GM10266 (cell line): ENCODE measurements at regions not wholly inside any gene's neighbourhood (a gene's known extent, or its start where the extent isn't known, plus 50 kb on each side); places are given as distances from the start of the nearest gene placed in this dataset.
"Not testable (repeated sequence)": the region's sequence is repeated elsewhere in the genome, so short reads cannot be mapped to it uniquely, and the experiment has no call there.

Experiments
- DNase-seq: peaks from one replicate; pipeline ENCODE4 v3.0.0; 2012; ENCODE audit errors: extremely low spot score
- CTCF ChIP-seq: IDR thresholded peaks from 2 replicates; pipeline ENCODE4 v1.5.1; 2012; ENCODE audit warnings: mild to moderate bottlenecking, low read depth; ENCODE audit not compliant: control insufficient read depth, insufficient read depth; ENCODE audit errors: missing control alignments

DNA sequence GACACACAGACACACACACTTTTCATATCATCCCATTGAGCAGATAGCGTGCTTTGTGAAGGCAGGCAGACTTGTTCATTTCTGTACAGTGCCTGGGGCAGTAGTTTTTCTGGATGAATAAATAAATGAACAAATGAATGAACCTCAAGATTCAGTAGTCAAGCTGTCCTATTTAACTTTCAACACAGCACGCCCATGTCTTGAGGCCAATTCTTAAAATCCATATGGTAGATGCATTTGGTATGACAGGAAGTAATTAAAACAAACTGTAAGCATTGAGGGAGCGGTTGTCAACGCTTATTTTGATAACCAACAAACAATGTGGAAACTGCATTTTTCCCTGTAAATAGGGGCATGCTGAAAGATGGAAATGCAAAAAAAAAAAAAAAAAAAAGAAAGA is 80.0 kb upstream of the BNC1 start:
- DNase-seq = no peak
- TF ChIP-seq CTCF = no peak

DNA sequence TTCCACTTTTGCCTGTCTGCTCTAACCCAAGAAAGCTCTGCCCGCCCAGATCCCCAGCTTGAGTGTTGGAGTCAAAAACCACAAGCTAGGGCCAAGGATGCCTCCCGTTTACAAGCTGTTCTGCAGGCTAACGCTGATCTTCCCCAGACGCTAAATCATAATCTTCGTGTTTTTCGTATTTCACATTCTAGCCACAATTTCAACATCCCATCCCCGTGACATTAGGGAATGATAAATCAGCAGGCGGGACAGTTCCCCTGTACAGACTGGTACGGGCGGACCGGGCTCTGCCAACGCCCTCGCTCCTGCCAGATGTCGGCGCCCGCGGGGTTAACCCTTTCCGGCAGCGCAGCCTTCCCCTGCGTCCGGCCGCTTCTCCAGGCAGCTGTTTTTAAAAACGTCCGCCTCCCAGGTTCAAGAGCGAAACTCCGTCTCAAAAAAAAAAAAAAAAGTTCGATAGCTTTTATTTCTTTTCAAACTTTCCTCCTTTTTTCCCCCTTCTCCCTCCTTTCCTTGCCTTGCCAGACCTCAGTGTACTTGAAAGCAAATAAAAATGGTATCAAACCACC is 81.0 kb upstream of the BNC1 start:
- no peak for DNase-seq
- no peak for TF ChIP-seq CTCF

- no peak for DNase-seq
- no peak for TF ChIP-seq CTCF
Observed at GRCh38 chr15:83372434-83372891, 74.7 kb upstream of the SH3GL3 start.

DNA sequence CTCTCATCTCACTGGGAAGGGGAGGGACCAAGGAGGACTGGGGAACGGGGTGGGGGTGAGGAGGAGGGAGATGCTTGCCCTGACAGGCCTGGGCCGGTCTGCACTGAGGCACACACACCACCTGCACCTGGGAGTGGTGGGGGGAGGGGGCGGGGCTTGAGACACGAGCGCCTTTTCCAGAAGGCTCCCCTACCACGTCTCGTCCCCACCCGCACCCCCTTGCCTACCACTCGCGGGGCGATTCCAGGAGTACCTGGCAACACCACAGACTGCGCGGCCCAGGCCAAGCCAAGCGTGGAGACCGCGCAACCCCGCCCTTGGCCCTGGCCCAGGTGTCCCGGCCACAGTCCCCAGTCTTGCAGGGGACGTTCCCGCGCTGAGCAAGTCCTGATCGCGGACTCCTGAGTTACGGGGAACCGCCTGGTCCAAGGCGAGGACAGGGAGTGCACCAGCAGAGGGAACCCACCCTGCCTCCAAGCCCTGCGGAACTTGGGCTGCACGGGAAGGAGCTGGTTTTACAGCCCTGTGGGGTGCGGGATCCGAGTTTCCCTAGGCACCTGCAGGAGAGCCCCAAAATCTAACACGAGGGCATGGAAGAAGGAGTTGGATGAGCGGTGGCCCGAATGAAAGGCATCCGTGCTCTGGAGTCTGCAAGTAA is 68.1 kb upstream of the SH3GL3 start:
- no peak for TF ChIP-seq CTCF
- DNase-seq = no peak

DNA sequence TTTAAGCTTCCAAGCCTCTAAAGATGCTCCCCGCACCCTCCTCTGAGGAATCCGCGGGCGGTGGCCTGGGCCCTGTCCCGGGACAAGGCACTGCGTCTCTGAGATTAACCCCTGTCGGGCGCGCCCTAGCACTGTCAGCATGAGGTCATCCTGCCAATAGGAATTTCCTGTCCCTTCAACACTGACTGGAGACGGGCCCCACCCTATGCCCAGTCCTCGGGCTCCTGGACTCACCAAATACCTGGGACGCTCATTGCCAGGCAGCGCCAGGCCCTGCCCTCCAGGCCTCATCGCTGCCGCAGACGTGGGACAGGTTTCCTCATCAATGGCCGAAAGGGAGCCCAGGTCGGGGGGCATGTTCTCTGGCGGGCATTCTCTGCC is 67.6 kb upstream of the SH3GL3 start:
- no peak for TF ChIP-seq CTCF
- DNase-seq = no peak

DNA sequence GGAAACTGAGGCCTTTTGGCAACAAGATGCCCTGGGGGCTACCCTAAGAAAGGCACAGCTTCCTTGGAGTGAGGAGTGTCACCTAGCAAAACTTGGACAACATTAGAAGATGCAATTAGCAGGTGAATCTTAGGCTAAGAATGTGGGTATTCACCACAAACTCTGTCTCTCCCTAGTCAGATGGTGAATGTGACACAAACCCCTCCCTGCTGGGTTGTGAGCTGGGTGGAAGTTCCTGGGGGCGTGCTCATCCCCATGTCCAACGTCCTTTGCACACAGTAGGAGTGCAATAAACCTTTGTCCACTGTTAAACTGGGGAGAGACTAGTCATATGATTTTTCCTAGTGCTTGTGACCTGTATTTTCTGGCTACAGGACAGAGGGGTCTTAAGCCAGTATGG is 67.1 kb upstream of the SH3GL3 start:
- peak; percentile 26 for DNase-seq
- no peak for TF ChIP-seq CTCF

GRCh38 chr15:83380682-83381081 is 66.5 kb upstream of the SH3GL3 start:
- peak; percentile 70 for TF ChIP-seq CTCF
- DNase-seq = peak; percentile 81

GRCh38 chr15:83383608-83384139 is 63.5 kb upstream of the SH3GL3 start:
- DNase-seq = not testable (repeated sequence)
